NOMO-1 treated with DMSO at 0.1 percent for 48 hours (cell line): ENCODE measurements at regions not wholly inside any gene's neighbourhood (a gene's known extent, or its start where the extent isn't known, plus 50 kb on each side); places are given as distances from the start of the nearest gene placed in this dataset.

Experiments used
- DNase-seq: peaks from one replicate; lab custom pipeline; 2025; ENCODE audit not compliant: unreplicated experiment; lab: John Stamatoyannopoulos, UW

DNA sequence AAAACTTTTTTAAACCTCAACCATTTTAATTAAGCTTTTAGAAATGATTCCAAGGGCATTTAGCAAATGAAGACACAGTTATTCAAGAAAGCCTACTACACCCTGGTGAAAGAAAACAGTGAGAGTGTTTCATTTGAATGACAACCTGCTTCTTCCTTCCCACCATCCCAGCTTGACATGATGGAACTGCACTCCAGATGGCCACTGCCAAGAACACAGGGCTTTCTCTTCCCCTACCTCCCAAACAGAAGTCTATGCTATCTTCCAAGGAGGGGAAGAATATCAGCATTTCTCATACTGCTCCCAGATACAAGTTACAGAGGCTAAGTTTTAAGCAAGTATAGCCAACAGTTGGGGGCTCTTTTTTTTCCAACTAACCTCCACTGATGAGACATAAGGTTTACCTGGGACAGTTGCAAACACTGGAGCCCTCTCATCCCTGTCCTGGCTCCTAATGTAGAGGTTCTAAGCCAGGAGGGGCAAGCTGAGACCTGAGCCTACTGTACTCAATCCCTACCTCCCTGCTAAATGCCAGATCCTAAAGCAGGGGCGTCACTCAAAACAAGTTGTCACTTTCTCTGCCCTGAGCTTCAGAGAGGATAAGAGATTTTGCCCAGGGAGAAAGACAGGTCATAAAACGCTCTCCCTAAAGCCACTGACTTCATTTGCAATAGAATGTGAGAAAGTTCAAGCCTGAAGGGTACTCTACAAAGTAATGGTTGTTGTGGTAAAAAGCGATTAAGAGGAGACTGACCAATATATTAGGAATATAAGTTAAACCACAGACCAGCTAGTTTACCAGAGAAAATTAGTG lies 88.5 kb upstream of the SLC27A6 start:
- DNase-seq: no peak

DNA sequence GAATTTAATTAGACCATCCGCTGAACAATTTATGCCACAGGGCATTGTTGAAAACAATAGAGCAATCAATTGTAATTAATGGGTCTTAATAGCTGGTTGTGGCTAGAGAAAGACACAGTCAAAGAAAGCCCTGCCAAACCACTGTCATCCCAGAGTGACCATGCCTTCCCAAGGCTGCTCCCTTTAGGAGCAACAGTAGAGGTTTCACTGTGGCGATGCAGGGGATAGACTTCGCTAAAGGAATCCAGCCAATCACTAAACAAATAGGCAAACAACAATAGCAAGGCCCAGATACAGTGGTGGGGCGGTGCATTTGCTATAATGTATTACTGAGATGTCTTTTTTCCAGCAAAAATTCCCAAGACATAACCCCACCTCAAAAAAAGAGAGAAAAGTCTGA lies 87.8 kb upstream of the SLC27A6 start:
- DNase-seq: no peak

DNA sequence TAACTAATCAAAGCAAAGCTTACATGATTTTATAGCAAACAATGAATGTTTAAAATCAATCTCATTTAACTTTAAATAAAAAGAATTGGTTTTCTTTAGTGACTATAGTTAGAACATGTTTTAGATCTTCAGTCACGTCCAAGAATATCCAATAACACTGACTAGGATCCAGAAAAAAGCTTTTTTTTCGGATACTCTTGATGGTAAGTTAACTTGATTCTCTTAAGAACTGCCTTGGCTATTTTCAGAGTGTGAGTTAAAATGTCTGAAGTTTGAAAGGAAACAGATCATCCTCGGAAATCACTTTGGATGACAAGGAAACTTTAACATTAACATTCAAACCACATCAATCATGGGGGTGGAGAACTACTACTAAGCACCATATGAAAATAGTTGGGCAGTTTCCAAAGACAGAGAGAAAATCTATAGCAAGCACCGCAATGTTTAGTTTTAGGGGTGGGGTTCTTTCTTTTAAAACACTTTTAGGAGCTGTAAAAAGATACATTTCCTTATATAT lies 83.7 kb upstream of the SLC27A6 start:
- no peak for DNase-seq

DNA sequence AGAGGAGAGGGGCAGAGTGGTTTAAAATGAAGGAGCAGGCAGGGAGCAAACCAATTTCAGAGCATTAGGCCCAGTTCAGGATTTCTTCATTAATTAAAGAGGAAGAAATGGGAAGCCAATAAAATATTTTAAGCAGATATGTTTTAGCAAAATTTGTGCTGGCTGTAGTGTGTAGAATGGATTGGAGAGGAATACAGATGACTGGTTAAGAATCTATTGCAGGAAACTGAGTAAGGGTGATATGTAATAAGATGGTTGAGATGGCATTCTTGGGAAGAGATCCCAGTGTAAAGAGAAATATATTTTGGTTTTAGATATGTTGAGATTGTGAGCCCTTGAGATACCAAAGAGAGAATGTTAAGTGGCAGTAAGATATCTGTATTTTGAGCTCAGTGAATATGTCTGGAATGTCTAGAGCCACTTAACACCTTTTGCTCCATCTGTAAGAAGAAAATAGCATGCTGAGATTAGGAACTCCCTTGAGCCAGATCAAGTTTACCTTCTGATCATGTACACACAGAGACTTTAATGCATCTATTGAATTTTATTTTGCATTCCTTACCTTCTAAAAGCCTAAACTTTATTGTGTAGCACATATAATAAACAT lies 79.5 kb upstream of the SLC27A6 start:
- DNase-seq: no peak

DNA sequence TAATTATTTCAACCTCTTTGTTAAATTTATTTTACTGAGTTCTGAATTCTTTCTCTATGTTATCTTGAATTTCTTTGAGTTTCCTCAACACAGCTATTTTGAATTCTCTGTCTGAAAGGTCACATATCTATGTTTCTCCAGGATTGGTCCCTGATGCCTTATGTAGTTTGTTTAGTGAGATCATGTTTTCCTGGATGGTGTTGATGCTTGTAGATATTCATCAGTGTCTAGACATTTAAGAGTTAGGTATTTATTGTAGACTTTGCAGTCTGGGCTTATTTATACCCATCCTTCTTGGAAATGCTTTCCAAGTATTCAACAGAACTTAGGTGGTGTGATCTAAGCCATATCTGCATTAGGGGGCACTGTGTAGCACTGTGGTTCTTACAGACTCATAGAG lies 70.2 kb upstream of the SLC27A6 start:
- DNase-seq: no peak

DNA sequence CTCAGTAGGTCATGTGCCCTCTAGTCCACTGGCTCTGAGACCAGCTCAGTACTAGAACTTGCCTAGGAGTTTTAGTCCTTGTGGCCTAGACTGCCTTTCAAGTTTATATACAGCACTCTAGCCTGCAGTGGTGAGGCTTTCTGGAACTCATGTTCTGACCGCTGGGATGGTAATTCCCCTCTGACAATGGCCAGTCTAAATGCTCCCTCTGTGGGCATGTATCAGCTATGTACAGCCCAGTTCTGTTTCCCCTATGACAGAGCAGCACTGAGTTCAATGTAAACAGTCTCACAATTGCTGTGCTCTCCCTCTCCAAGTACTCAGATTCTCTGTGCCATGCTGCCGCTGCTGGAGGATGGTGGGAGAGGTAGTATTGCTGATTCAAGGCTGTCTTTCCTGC lies 68.6 kb upstream of the SLC27A6 start:
- no peak for DNase-seq

DNA sequence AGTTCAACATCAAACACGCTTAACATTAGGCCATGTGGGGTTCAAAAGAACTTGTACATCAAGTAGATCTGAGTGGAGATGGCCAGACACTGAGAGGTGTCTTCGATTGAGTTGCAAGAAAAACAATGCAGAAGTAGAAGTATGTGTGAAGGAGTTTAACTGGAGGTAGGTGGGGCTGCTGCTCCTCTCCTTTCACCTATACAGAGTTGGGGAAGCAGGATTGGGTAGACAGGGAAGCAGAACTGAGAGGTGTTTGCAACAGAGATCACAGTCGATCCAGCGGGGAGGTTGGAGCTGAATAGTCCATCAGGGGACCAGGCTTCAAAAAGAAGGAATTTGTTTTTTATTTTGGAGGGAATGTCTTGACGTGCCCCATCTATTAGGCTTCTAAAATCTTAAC lies 61.7 kb upstream of the SLC27A6 start:
- DNase-seq: no peak

DNA sequence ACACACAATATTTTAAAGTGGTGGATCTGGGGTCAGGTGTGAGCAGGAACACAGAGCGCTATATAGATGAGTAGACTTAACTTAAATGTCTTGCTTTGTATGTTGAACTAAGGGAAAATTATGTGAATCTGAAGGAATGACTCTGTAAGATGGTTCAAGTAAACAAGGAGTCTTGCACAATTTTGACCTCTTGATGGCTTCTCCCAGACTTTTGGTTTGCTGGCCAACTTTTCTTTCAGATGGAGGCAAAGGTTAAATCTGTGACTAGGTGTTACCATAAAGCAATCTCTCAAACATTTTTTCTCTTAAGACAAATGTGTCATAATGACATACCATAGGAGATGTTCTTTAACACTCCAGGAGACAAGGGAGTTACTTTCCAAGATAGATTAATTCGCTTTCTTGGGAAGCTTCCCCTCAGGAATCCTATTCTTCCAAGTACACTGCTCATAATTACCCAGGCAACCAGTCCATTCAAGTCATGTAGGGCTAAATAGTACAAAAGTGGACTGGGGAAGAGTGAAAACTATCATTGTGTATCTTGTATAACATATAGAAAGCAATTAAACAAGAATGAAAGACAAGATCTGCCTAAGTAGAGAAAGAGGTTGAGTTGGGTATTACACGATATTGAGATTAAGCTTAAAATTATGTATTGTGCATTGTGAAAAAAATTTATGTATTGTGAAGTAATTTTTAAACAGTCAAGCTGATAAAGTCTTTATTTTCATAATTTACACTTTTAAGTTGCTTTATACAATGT lies 60.3 kb upstream of the SLC27A6 start:
- no peak for DNase-seq

DNA sequence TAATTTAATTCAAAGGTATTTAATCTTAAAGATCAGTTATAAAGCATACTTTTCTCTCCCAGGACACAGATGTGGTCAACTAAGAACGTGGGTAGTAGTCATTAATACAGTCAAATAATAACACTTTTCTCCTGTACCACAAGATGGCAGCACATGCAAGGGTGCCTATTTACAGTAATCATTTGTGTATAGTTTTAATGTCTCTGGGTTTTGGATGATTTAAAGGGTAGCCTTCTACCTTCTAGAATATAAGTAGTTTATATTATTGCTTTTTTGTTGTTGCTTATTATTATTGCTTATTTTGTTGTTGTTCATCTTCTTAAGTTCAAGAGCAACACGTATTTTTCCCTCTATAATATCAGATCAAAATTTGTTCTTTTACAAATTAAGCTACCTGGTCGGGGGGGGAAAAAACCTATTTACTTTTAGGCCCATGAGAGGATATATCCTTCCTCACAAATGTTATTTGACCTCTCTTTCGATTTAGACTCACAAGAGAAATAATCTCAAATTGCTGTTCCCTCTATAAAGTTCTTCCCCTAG lies 59.6 kb upstream of the SLC27A6 start:
- DNase-seq: peak; percentile 44

DNA sequence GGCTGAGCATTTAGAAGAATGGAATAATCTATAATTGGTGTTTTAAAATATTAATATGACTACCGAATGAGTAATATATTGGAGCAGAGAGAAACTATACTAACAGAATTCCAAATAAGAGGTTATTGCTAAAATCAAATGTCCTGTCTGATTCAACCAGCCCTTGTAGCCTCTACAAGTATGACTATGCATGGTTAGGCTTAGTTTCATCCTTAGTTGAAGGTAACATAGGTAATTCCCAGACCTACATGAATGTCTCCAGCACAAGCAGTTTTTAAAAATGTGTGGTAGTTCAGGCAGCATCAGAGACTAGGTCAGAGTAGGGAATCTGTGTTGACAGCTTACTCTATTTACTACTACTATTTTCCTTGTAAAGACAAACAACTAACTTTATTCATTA lies 51.7 kb upstream of the SLC27A6 start:
- no peak for DNase-seq
